ENCODE measurements at regions not wholly inside any gene's neighbourhood (a gene's known extent, or its start where the extent isn't known, plus 50 kb on each side); places are given as distances from the start of the nearest gene placed in this dataset.
"Not testable (repeated sequence)": the region's sequence is repeated elsewhere in the genome, so short reads cannot be mapped to it uniquely, and the experiment has no call there.

DNA sequence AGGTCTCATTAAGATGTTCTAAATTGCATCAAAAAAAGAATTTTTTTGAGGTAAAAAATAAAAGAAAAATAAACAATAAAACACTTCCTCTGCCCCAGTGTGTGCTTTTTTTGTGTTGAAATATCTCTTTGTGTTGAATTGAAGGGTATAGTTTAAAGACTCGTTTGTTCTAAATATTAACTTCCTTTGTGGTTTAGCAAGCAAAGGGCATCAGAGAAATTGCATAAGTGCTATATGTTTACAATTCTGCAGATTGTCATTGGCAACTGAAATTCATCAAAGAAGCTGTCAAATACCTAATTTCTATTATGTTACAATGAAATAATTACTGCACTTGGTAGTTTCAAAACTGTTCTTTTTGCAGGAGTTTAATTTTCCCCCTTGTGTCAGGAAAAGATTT, 260.5 kb downstream of the DKK2 start:
- H3K36me3 ChIP-seq = no peaks in the 10 kb centered on the region
- H3K9me3 ChIP-seq = no peaks in the 10 kb centered on the region
- TF ChIP-seq POLR2AphosphoS5 (IDR thresholded peaks at IDR 0.05) = no peak
- H3K27me3 ChIP-seq = no peaks in the 10 kb centered on the region
- WGBS, 2 donors = 2 to 8% methylated on average over 1 of the region's 1 CpG
- H3K4me3 ChIP-seq = no peak overlapping the region
- no peak for DNase-seq
- intact Hi-C loops (cut with DNase I) = no loop called here
- H3K27ac ChIP-seq = no peak overlapping the region
- H3K4me1 ChIP-seq = no peaks in the 10 kb centered on the region

DNA sequence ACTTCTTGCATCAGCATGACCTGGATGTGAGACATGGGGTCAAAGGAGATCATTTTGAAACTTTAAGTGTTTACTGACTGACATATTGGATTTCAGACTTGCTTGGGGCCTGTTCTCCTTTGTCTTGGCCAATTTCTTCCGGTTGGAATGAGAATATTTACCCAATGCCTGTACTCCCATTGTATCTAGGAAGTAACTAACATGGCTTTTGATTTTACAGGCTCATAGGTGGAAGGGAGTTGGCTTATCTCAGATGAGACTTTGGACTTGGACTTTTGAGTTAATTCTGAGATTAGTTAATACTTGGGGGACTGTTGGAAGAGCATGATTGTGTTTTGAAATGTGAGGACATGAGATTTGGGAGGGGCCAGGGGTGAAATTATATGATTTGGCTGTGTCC, 262.1 kb downstream of the DKK2 start:
- H3K27me3 ChIP-seq; H3K36me3 ChIP-seq; DNase-seq; H3K4me3 ChIP-seq; H3K27ac ChIP-seq; H3K9me3 ChIP-seq; intact Hi-C loops (cut with DNase I); H3K4me1 ChIP-seq: not testable (repeated sequence)
- WGBS, 2 donors = 18 to 70% methylated on average over 1 of the region's 1 CpG

DNA sequence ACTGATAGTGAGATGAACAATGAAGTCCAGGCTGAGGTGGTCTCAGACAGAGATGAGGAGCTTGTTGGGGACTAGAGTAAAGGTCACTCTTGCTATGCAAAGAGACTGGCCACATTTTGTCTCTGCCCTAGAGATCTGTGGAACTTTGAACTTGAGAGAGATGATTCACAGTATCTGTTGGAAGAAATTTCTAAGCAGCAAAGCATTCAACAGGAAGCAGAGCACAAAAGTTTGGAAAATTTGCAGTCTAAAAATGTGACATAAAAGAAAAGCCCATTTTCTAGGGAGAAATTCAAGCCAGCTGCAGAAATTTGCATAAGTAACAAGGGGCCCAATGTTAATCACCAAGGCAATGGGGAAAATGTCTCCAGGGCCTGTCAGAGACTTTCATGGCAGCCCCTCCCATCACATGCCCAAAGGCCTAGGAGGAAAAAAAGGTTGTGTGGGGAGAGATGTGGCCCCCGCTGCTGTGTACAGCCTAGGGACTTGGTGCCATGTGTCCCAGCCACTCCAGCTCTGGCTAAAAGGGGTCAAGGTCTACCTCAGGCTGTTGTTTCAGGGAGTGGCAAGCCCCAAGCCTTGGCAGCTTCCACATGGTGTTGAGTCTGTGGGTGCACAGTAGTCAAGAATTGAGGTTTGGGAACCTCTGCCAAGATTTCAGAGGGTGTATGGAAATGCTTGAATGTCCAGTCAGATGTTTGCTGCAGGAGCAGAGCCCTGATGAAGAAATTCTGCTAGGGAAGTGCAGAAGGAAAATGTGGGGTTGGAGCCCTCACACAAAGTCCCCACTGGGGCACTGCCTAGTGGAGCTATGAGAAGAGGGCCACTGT, 262.8 kb downstream of the DKK2 start:
- no peak for DNase-seq
- H3K27ac ChIP-seq = no peak overlapping the region
- H3K4me1 ChIP-seq = no peaks in the 10 kb centered on the region
- 86 to 89% methylated on average over 1 of the region's 1 CpG for WGBS, 2 donors
- no peaks in the 10 kb centered on the region for H3K9me3 ChIP-seq
- TF ChIP-seq POLR2AphosphoS5 (IDR thresholded peaks at IDR 0.05) = no peak
- TF ChIP-seq, protein P1, sequence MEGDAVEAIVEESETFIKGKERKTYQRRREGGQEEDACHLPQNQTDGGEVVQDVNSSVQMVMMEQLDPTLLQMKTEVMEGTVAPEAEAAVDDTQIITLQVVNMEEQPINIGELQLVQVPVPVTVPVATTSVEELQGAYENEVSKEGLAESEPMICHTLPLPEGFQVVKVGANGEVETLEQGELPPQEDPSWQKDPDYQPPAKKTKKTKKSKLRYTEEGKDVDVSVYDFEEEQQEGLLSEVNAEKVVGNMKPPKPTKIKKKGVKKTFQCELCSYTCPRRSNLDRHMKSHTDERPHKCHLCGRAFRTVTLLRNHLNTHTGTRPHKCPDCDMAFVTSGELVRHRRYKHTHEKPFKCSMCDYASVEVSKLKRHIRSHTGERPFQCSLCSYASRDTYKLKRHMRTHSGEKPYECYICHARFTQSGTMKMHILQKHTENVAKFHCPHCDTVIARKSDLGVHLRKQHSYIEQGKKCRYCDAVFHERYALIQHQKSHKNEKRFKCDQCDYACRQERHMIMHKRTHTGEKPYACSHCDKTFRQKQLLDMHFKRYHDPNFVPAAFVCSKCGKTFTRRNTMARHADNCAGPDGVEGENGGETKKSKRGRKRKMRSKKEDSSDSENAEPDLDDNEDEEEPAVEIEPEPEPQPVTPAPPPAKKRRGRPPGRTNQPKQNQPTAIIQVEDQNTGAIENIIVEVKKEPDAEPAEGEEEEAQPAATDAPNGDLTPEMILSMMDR (IDR thresholded peaks at IDR 0.05) = no peak
- intact Hi-C loops (cut with DNase I) = no loop called here
- no peaks in the 10 kb centered on the region for H3K36me3 ChIP-seq
- no peaks in the 10 kb centered on the region for H3K27me3 ChIP-seq
- H3K4me3 ChIP-seq = no peak overlapping the region

DNA sequence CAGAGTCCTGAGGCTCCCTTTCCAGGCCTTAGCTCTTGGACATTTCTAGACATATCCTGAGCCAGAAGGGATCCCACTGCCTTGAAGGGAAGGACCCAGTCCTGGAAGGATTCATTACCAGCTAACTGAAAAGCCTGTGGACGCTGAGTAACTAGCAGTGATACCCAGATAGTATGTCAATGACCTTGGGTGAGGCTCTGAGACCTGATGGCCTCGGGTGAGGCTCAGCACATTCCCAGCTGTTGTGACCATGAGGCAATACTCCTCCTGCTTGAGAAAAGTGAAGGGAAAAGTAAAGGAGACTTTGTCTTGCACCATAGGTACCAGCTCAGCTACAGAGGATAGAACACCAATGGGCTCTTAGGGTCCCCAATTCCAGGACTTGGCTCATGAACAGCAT, 268.1 kb downstream of the DKK2 start:
- TF ChIP-seq EP300 (IDR thresholded peaks at IDR 0.05) (no peak), POLR2AphosphoS5 (IDR thresholded peaks at IDR 0.05) (no peak), POLR2A (IDR thresholded peaks at IDR 0.05) (no peak)
- TF ChIP-seq, protein P1 (IDR thresholded peaks at IDR 0.05) = no peak
- Histone ChIP-seq H3K4me1 (peaks cover 0 to 12% (median 3%) of the 10 kb centered on the region in 4 donors), H3K36me3 (no peaks in the 10 kb centered on the region), H3K27me3 (no peaks in the 10 kb centered on the region), H3K9me3 (no peaks in the 10 kb centered on the region), H3K27ac (no peak overlapping the region), H3K4me3 (no peak overlapping the region)
- DNase-seq = no peak
- intact Hi-C loops (cut with DNase I) = no loop called here
- 60 to 79% methylated on average over 2 of the region's 2 CpGs for WGBS, 2 donors

DNA sequence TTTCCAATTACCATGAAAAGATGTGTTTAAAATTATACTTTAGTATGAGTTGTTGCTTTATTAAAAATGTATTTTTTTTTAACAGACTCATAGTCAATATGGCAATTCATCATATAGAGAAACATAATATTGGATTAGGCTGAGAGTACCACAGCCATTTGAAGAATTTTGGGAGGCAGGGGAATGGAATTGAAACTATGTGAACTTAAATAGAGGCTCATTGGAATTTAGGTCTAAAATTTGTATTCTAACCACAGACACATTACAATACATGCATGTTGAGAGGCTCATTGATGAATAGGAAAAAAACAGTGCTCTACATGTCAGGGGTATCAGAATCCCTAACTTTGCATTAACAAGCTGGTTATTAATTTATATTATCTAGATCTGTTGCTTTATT, 269.6 kb downstream of the DKK2 start:
- Histone ChIP-seq H3K9me3 (no peaks in the 10 kb centered on the region), H3K27ac (no peak overlapping the region), H3K36me3 (no peaks in the 10 kb centered on the region), H3K27me3 (no peaks in the 10 kb centered on the region), H3K4me3 (no peak overlapping the region), H3K4me1 (peaks cover 0 to 25% (median 13%) of the 10 kb centered on the region in 4 donors)
- intact Hi-C loops (cut with DNase I) = no loop called here
- no peak for TF ChIP-seq POLR2A (IDR thresholded peaks at IDR 0.05)
- TF ChIP-seq POLR2AphosphoS5 (IDR thresholded peaks at IDR 0.05) = no peak
- TF ChIP-seq EP300 (IDR thresholded peaks at IDR 0.05) = no peak
- DNase-seq = no peak

DNA sequence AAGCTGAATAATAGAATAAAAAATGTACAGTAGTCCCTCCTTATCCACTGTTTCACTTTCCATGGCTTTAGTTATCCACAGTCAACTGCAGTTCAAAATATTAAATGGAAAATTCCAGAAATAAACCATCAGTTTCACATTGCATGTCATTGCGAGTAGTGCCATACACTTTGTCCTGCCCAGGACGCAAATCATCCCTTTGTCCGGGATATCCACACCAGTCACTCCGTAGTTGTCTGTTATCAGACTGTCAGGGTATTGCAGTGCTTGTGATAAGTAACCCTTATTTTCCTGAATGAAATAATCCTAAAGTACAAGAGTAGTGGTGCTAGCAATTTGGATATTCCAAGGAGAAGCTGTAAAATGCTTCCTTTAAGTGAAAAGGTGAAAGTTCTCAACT, 271.3 kb downstream of the DKK2 start:
- WGBS, 2 donors = 86 to 90% methylated on average over 4 of the region's 4 CpGs
- intact Hi-C loops (cut with DNase I) = no loop called here
- H3K27me3 ChIP-seq = no peaks in the 10 kb centered on the region
- H3K4me3 ChIP-seq = no peak overlapping the region
- DNase-seq = no peak
- H3K36me3 ChIP-seq = no peaks in the 10 kb centered on the region
- H3K9me3 ChIP-seq = no peaks in the 10 kb centered on the region
- peaks cover 0 to 31% (median 13%) of the 10 kb centered on the region in 4 donors for H3K4me1 ChIP-seq
- TF ChIP-seq, protein P1 (IDR thresholded peaks at IDR 0.05) = no peak
- no peak for TF ChIP-seq POLR2AphosphoS5 (IDR thresholded peaks at IDR 0.05)
- no peak for TF ChIP-seq POLR2A (IDR thresholded peaks at IDR 0.05)
- TF ChIP-seq EP300 (IDR thresholded peaks at IDR 0.05) = no peak
- no peak overlapping the region for H3K27ac ChIP-seq

Data from sigmoid colon (tissue), 6 donors.